ENCODE measurements at regions not wholly inside any gene's neighbourhood (a gene's known extent, or its start where the extent isn't known, plus 50 kb on each side); places are given as distances from the start of the nearest gene placed in this dataset.

- TF ChIP-seq CTCF (IDR thresholded peaks at IDR 0.05; ENCODE audit: low read length), result no peak
- no peak for TF ChIP-seq EZH2 (IDR thresholded peaks at IDR 0.05; ENCODE audit: borderline replicate concordance, low read length)
- no peaks in the 10 kb centered on the region for H3K79me2 ChIP-seq (ENCODE audit: insufficient read depth, low read length)
- H3K4me2 ChIP-seq (ENCODE audit: low read length), result no peak overlapping the region
- H3K9ac ChIP-seq (ENCODE audit: low read length), result no peak overlapping the region
- no peaks in the 10 kb centered on the region for H3K36me3 ChIP-seq (ENCODE audit: insufficient read depth, low read length)
- no peak overlapping the region for H3K27ac ChIP-seq (ENCODE audit: low read depth, low read length, poor library complexity, severe bottlenecking)
- H2AFZ ChIP-seq (ENCODE audit: low read length), result no peak overlapping the region
- no peaks in the 10 kb centered on the region for H4K20me1 ChIP-seq (ENCODE audit: insufficient read depth, low read length)
- no peak overlapping the region for H3K4me3 ChIP-seq (ENCODE audit: low read depth, low read length, poor library complexity, severe bottlenecking)
- H3K9me2 ChIP-seq (ENCODE audit: low read depth, low read length), result no peaks in the 10 kb centered on the region
- H3K4me1 ChIP-seq (ENCODE audit: insufficient read depth, low read length, severe bottlenecking), result no peaks in the 10 kb centered on the region
- H3K27me3 ChIP-seq (ENCODE audit: insufficient read depth, low read length), result no peaks in the 10 kb centered on the region
- H3F3A ChIP-seq (ENCODE audit: insufficient read depth, low read length), result no peaks in the 10 kb centered on the region
- no peaks in the 10 kb centered on the region for H3K9me3 ChIP-seq (ENCODE audit: low read length)
Observed at GRCh38 chr13:37433086-37433485, 165.5 kb downstream of the POSTN start.

- no peak overlapping the region for H3K4me2 ChIP-seq (ENCODE audit: low read length)
- H3K9me2 ChIP-seq (ENCODE audit: low read depth, low read length), result no peaks in the 10 kb centered on the region
- no peaks in the 10 kb centered on the region for H3K36me3 ChIP-seq (ENCODE audit: insufficient read depth, low read length)
- H3F3A ChIP-seq (ENCODE audit: insufficient read depth, low read length), result no peaks in the 10 kb centered on the region
- H2AFZ ChIP-seq (ENCODE audit: low read length), result no peak overlapping the region
- H3K4me3 ChIP-seq (ENCODE audit: low read depth, low read length, poor library complexity, severe bottlenecking), result no peak overlapping the region
- no peaks in the 10 kb centered on the region for H3K9me3 ChIP-seq (ENCODE audit: low read length)
- H3K27me3 ChIP-seq (ENCODE audit: insufficient read depth, low read length), result no peaks in the 10 kb centered on the region
- H4K20me1 ChIP-seq (ENCODE audit: insufficient read depth, low read length), result no peaks in the 10 kb centered on the region
- TF ChIP-seq CTCF (IDR thresholded peaks at IDR 0.05; ENCODE audit: low read length), result no peak
- TF ChIP-seq EZH2 (IDR thresholded peaks at IDR 0.05; ENCODE audit: borderline replicate concordance, low read length), result no peak
- no peak overlapping the region for H3K9ac ChIP-seq (ENCODE audit: low read length)
- H3K4me1 ChIP-seq (ENCODE audit: insufficient read depth, low read length, severe bottlenecking), result no peaks in the 10 kb centered on the region
- no peaks in the 10 kb centered on the region for H3K79me2 ChIP-seq (ENCODE audit: insufficient read depth, low read length)
- no peak overlapping the region for H3K27ac ChIP-seq (ENCODE audit: low read depth, low read length, poor library complexity, severe bottlenecking)
Observed at GRCh38 chr13:37429976-37430375, 168.6 kb downstream of the POSTN start.

- Histone ChIP-seq H3K79me2 (ENCODE audit: insufficient read depth, low read length) (no peaks in the 10 kb centered on the region), H3K9me2 (ENCODE audit: low read depth, low read length) (no peaks in the 10 kb centered on the region), H3K27me3 (ENCODE audit: insufficient read depth, low read length) (no peaks in the 10 kb centered on the region), H3K27ac (ENCODE audit: low read depth, low read length, poor library complexity, severe bottlenecking) (no peak overlapping the region), H3K4me3 (ENCODE audit: low read depth, low read length, poor library complexity, severe bottlenecking) (no peak overlapping the region), H3K4me1 (ENCODE audit: insufficient read depth, low read length, severe bottlenecking) (no peaks in the 10 kb centered on the region), H3F3A (ENCODE audit: insufficient read depth, low read length) (no peaks in the 10 kb centered on the region), H4K20me1 (ENCODE audit: insufficient read depth, low read length) (no peaks in the 10 kb centered on the region), H3K9me3 (ENCODE audit: low read length) (no peaks in the 10 kb centered on the region), H3K9ac (ENCODE audit: low read length) (no peak overlapping the region), H2AFZ (ENCODE audit: low read length) (no peak overlapping the region), H3K36me3 (ENCODE audit: insufficient read depth, low read length) (no peaks in the 10 kb centered on the region), H3K4me2 (ENCODE audit: low read length) (no peak overlapping the region)
- peak; percentile 15; the same call in 1 of the 2 replicates for TF ChIP-seq CTCF (IDR thresholded peaks at IDR 0.05; ENCODE audit: low read length)
- no peak for TF ChIP-seq EZH2 (IDR thresholded peaks at IDR 0.05; ENCODE audit: borderline replicate concordance, low read length)
Observed at GRCh38 chr13:37427843-37428494, 170.6 kb downstream of the POSTN start.
